K562 (cell line): ENCODE measurements at regions not wholly inside any gene's neighbourhood (a gene's known extent, or its start where the extent isn't known, plus 50 kb on each side); places are given as distances from the start of the nearest gene placed in this dataset.
A peak's percentile ranks its signal among the peaks of the same experiment; 100 is the strongest.

Source experiments
- BRD9 ChIP-seq: fragments of 450-650 bp; IDR thresholded peaks from 2 replicates; pipeline ENCODE4 v1.6.1; 2018; ENCODE audit warnings: low read depth; ENCODE audit not compliant: partially characterized antibody
- DDX20 ChIP-seq: fragments of 450-650 bp; IDR thresholded peaks from 2 replicates; pipeline ENCODE4 v1.6.1; 2016; ENCODE audit warnings: missing genetic modification characterization, low read depth, mild to moderate bottlenecking, missing compliant biosample characterization, moderate library complexity
- MAZ ChIP-seq, 2 experiments: fragments of 450-650 bp in 1 of 2; sonication (generic) in 1 of 2; formaldehyde crosslinking; IDR thresholded peaks in 1 of 2; conservative IDR thresholded peaks in 1 of 2; 2 replicates each; pipeline versions ENCODE4 v1.4.0 to v1.5.0; 2020; ENCODE audit warnings: mild to moderate bottlenecking in 1 of 2, missing genetic modification reagents in 1 of 2
- NFATC3 ChIP-seq: fragments of 450-650 bp; IDR thresholded peaks from 2 replicates; pipeline ENCODE4 v1.6.1; 2017; ENCODE audit warnings: mild to moderate bottlenecking
- SRSF1 ChIP-seq: fragments of 200-400 bp; formaldehyde crosslinking; IDR thresholded peaks from 2 replicates; pipeline ENCODE4 v1.6.1; 2017; ENCODE audit warnings: mild to moderate bottlenecking, low read depth, low read length, moderate library complexity
- TAF7 ChIP-seq: fragments of 450-650 bp; IDR thresholded peaks from 2 replicates; pipeline ENCODE4 v1.6.1; 2016; ENCODE audit warnings: missing genetic modification characterization, missing compliant biosample characterization
- ZNF121 ChIP-seq: sonication (generic); formaldehyde crosslinking; conservative IDR thresholded peaks from 2 replicates; pipeline ENCODE4 v1.8.0; 2022; ENCODE audit warnings: missing genetic modification reagents
- ZNF263 ChIP-seq: sonication (generic); formaldehyde crosslinking; IDR thresholded peaks from 2 replicates; pipeline ENCODE4 v1.8.0; 2022; ENCODE audit warnings: mild to moderate bottlenecking, missing genetic modification reagents, borderline replicate concordance
- ZNF282 ChIP-seq: sonication (generic); formaldehyde crosslinking; IDR thresholded peaks from 2 replicates; pipeline ENCODE4 v1.8.1; 2023; ENCODE audit warnings: missing genetic modification reagents
- ZSCAN29 ChIP-seq: fragments of 450-650 bp; IDR thresholded peaks from 2 replicates; pipeline ENCODE4 v1.6.1; 2017
- TF ChIP-seq, protein P1 (sequence below), 2 experiments: fragments of 450-650 bp; IDR thresholded peaks; 2 replicates each; pipeline ENCODE4 v1.6.1; 2016

DNA sequence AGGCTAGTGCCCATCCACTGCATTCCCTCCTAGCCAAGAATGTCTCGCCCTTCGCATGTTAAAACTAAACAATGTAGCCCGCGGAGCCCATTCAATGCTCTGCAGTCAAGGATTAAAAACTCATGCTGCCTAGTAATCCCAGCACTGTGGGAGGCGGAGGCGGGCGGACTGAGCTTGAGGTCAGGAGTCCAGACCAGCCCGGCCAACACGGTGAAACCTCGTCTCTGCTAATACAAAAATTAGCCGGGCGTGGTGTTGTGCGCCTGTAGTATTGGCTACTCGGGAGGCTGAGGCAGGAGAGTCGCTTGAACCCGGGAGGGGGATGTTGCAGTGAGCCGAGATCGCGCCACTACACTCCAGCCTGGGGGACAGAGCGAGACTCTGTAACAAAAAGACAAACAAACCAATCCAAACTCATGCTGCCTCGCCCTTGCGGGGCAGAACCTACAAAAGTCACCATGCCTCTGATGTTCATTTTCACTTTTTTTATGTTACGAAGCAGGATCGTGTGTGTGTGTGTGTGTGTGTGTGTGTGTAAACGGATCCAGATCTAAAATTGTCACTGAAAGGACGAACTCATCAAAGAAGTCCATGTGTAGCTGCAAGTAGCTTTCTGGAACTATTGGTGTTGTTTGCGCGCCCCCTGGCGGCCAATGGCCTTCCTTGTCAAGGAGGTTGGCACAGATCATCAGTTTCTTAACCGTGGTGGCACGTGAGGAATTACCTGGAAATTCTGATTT lies 54.8 kb upstream of the SPESP1 start (continued):
- TF ChIP-seq DDX20 (tag) (no peak), SRSF1 (no peak), ZNF263 (CRISPR knock-in tag) (no peak), ZNF121 (CRISPR knock-in tag) (no peak), TAF7 (tag) (no peak), ZSCAN29 (no peak), NFATC3 (0 out of 2 replicates have a peak, but pooled peaks have one; percentile 42), BRD9 (no peak), ZNF282 (CRISPR knock-in tag) (no peak), MAZ (CRISPR knock-in tag; conservative IDR thresholded peaks at IDR 0.05 in 1 of 2, IDR thresholded peaks at IDR 0.05 in 1 of 2) (no peak)
- TF ChIP-seq, protein P1, sequence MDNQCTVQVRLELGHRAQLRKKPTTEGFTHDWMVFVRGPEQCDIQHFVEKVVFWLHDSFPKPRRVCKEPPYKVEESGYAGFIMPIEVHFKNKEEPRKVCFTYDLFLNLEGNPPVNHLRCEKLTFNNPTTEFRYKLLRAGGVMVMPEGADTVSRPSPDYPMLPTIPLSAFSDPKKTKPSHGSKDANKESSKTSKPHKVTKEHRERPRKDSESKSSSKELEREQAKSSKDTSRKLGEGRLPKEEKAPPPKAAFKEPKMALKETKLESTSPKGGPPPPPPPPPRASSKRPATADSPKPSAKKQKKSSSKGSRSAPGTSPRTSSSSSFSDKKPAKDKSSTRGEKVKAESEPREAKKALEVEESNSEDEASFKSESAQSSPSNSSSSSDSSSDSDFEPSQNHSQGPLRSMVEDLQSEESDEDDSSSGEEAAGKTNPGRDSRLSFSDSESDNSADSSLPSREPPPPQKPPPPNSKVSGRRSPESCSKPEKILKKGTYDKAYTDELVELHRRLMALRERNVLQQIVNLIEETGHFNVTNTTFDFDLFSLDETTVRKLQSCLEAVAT (IDR thresholded peaks at IDR 0.05), result no peak
